Caco-2 (cell line): ENCODE measurements at regions not wholly inside any gene's neighbourhood (a gene's known extent, or its start where the extent isn't known, plus 50 kb on each side); places are given as distances from the start of the nearest gene placed in this dataset.

Experiments used
- BruUV-seq: library from RNA; stranded (reverse); fragments of 400-500 nt; replicated peaks from 2 replicates; lab custom pipeline; 2021; lab: Mats Ljungman, UMichigan
- CTCF ChIA-PET: fragments of 300-600 bp; sonication (Branson Sonifier 250); formaldehyde crosslinking; loops from one replicate; lab custom pipeline; 2022; ENCODE audit warnings: antibody characterized with exemption; lab: Charles Lee
- POLR2A ChIA-PET: fragments of 300-600 bp; sonication (Branson Sonifier 250); formaldehyde crosslinking; loops from one replicate; lab custom pipeline; 2022; ENCODE audit warnings: antibody characterized with exemption; lab: Charles Lee
- DNase-seq, 2 experiments: peaks; one replicate each; pipeline versions ENCODE4 v3.0.0 to v3.0.0-alpha.2; 2020 to 2022
- H3K27me3 ChIP-seq: replicated peaks from 2 replicates; pipeline ENCODE4 v1.6.0; 2011; ENCODE audit warnings: low read length; ENCODE audit not compliant: control insufficient read depth, insufficient read depth
- H3K36me3 ChIP-seq: 2 replicates; pipeline ENCODE4 v1.5.1; 2011; ENCODE audit warnings: low read length; ENCODE audit not compliant: control insufficient read depth, insufficient read depth
- H3K4me1 ChIP-seq: fragments of 250-450 bp; sonication (Bioruptor Pico); 2 replicates; pipeline ENCODE4 v1.5.1; 2020; ENCODE audit warnings: mild to moderate bottlenecking
- H3K4me3 ChIP-seq: 2 replicates; pipeline ENCODE4 v1.5.1; 2011; ENCODE audit warnings: low read depth, mild to moderate bottlenecking, control low read depth, low read length
- H3K9me3 ChIP-seq: fragments of 250-450 bp; sonication (Bioruptor Pico); 2 replicates; pipeline ENCODE4 v1.5.1; 2020; ENCODE audit warnings: mild to moderate bottlenecking, moderate library complexity
- H3K27ac Mint-ChIP-seq: one replicate; pipeline ENCODE4 v1.8.0; 2022; ENCODE audit warnings: mixed read lengths; ENCODE audit not compliant: unreplicated experiment
- H3K27me3 Mint-ChIP-seq: one replicate; pipeline ENCODE4 v1.8.0; 2022; ENCODE audit warnings: mixed read lengths; ENCODE audit not compliant: insufficient read depth, unreplicated experiment
- H3K36me3 Mint-ChIP-seq: one replicate; pipeline ENCODE4 v1.8.0; 2022; ENCODE audit warnings: mild to moderate bottlenecking, mixed read lengths; ENCODE audit not compliant: insufficient read depth, unreplicated experiment
- H3K4me1 Mint-ChIP-seq: one replicate; pipeline ENCODE4 v1.8.0; 2022; ENCODE audit warnings: low read depth, mixed read lengths; ENCODE audit not compliant: unreplicated experiment
- H3K4me3 Mint-ChIP-seq: one replicate; pipeline ENCODE4 v1.8.0; 2022; ENCODE audit warnings: mild to moderate bottlenecking, moderate library complexity, mixed read lengths; ENCODE audit not compliant: unreplicated experiment
- H3K9me3 Mint-ChIP-seq: one replicate; pipeline ENCODE4 v1.8.0; 2022; ENCODE audit warnings: mixed read lengths; ENCODE audit not compliant: unreplicated experiment
- intact Hi-C: fragments of 100-400 bp; cut with micrococcal nuclease; formaldehyde crosslinking; loops from one replicate; pipeline ENCODE4 v1.10.0; 2022; ENCODE audit not compliant: unreplicated experiment
- TF ChIP-seq, protein P1 (sequence below), 2 experiments: fragments of 200-600 bp in 1 of 2; IDR thresholded peaks; 1 replicate in 1 of 2; 2 replicates in 1 of 2; pipeline versions ENCODE4 v1.5.1 to v1.8.0; 2011 to 2022; ENCODE audit warnings: antibody characterized with exemption in 1 of 2, control low read depth in 1 of 2, inconsistent platforms in 1 of 2, low read depth in 1 of 2, low read length in 1 of 2, mild to moderate bottlenecking in 1 of 2, moderate library complexity in 1 of 2; ENCODE audit not compliant: insufficient read depth in 1 of 2, severe bottlenecking in 1 of 2, unreplicated experiment in 1 of 2

DNA sequence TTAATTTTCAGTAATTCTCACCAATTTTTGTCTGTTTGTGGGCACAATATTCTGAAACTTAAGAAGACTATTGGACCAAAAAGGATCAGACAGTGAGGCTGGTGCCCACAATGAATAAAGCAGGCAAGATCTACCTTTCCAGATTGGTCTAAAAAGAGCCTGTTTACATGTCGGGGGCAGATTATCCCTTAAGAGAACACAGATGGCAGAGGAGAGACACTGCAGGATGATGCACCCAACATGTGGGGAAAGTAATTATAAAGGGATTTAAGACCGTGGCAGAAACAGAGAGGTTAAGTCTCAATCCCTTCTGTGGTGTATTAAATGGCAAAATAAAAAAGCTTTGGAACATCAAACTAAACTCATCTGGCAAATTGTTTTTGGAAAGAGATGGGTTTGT is 331.8 kb upstream of the CDH11 start:
- H3K36me3 Mint-ChIP-seq = no peaks in the 10 kb centered on the region
- no peak overlapping the region for H3K4me3 ChIP-seq
- H3K9me3 ChIP-seq = peaks cover 3% of the 10 kb centered on the region; the same call in 1 of the 2 replicates
- CTCF ChIA-PET = no interaction called here
- H3K27me3 Mint-ChIP-seq = peaks cover 11% of the 10 kb centered on the region
- peaks cover 9% of the 10 kb centered on the region for H3K9me3 Mint-ChIP-seq
- no peaks in the 10 kb centered on the region; the same call in 1 of the 2 replicates for H3K27me3 ChIP-seq
- no peaks in the 10 kb centered on the region for H3K4me1 Mint-ChIP-seq
- H3K4me1 ChIP-seq = no peaks in the 10 kb centered on the region
- no TSS peak for BruUV-seq
- TF ChIP-seq, protein P1, sequence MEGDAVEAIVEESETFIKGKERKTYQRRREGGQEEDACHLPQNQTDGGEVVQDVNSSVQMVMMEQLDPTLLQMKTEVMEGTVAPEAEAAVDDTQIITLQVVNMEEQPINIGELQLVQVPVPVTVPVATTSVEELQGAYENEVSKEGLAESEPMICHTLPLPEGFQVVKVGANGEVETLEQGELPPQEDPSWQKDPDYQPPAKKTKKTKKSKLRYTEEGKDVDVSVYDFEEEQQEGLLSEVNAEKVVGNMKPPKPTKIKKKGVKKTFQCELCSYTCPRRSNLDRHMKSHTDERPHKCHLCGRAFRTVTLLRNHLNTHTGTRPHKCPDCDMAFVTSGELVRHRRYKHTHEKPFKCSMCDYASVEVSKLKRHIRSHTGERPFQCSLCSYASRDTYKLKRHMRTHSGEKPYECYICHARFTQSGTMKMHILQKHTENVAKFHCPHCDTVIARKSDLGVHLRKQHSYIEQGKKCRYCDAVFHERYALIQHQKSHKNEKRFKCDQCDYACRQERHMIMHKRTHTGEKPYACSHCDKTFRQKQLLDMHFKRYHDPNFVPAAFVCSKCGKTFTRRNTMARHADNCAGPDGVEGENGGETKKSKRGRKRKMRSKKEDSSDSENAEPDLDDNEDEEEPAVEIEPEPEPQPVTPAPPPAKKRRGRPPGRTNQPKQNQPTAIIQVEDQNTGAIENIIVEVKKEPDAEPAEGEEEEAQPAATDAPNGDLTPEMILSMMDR (IDR thresholded peaks at IDR 0.05; ENCODE audit: insufficient read depth in 1 of 2, low read depth in 1 of 2, low read length in 1 of 2, severe bottlenecking in 1 of 2, unreplicated experiment in 1 of 2) = no peak
- intact Hi-C loops = no loop called here
- no peak overlapping the region for H3K27ac Mint-ChIP-seq
- POLR2A ChIA-PET = no interaction called here
- H3K4me3 Mint-ChIP-seq = no peak overlapping the region
- no peaks in the 10 kb centered on the region for H3K36me3 ChIP-seq
- no peak for DNase-seq

DNA sequence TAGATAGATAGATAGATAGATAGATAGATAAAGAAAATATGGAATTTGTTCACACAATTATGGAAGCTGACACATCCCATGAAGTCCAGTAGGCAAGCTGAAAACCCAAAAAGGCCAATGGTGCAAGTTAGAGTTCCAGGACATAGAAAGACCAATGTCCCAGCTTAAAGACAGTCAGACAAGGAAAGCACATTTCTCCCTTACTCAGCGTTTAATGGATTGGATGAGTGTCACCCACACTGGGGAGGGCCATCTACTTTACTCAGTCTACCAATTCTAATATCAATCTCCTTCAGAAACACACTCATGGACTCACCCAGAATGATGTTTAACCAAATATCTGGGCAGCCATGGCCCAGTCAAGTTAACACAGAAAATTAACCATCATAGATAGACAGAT is 327.7 kb upstream of the CDH11 start:
- POLR2A ChIA-PET = no interaction called here
- Mint-ChIP-seq H3K4me1 (no peaks in the 10 kb centered on the region), H3K27ac (no peak overlapping the region), H3K4me3 (no peak overlapping the region), H3K27me3 (peaks cover 8% of the 10 kb centered on the region), H3K36me3 (no peaks in the 10 kb centered on the region), H3K9me3 (peaks cover 9% of the 10 kb centered on the region)
- Histone ChIP-seq H3K36me3 (no peaks in the 10 kb centered on the region), H3K9me3 (peaks cover 3% of the 10 kb centered on the region; the same call in 1 of the 2 replicates), H3K4me1 (no peaks in the 10 kb centered on the region), H3K4me3 (no peak overlapping the region), H3K27me3 (no peaks in the 10 kb centered on the region; the same call in 1 of the 2 replicates)
- CTCF ChIA-PET = no interaction called here
- intact Hi-C loops = no loop called here
- TF ChIP-seq, protein P1 (IDR thresholded peaks at IDR 0.05; ENCODE audit: insufficient read depth in 1 of 2, low read depth in 1 of 2, low read length in 1 of 2, severe bottlenecking in 1 of 2, unreplicated experiment in 1 of 2) = no peak
- no peak for DNase-seq
- BruUV-seq = no TSS peak

DNA sequence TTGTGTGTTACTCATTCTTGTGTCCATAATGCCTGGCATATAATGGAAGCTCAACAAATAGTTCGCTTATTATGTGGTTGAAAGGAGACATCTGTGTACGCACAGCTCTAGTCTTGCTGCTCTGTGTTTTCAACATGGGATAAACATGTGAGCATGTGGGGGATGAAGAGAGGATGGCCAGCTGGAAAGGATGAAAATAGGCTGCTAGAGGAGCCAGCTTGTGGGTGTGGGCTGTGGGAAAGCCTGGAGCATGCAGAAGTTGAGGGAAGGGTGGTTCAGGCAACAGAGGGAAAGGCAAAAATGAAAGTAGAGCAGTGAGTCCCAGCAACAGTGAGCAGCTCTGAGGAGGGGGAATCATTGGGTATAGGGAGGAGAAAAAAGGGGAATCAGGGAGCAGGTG is 324.6 kb upstream of the CDH11 start:
- Histone ChIP-seq H3K4me1 (no peaks in the 10 kb centered on the region), H3K4me3 (no peak overlapping the region), H3K9me3 (peaks cover 3% of the 10 kb centered on the region; the same call in 1 of the 2 replicates), H3K27me3 (no peaks in the 10 kb centered on the region; the same call in 1 of the 2 replicates), H3K36me3 (no peaks in the 10 kb centered on the region)
- TF ChIP-seq, protein P1 (IDR thresholded peaks at IDR 0.05; ENCODE audit: insufficient read depth in 1 of 2, low read depth in 1 of 2, low read length in 1 of 2, severe bottlenecking in 1 of 2, unreplicated experiment in 1 of 2) = no peak
- Mint-ChIP-seq H3K4me1 (no peaks in the 10 kb centered on the region), H3K9me3 (peaks cover 9% of the 10 kb centered on the region), H3K4me3 (no peak overlapping the region), H3K36me3 (no peaks in the 10 kb centered on the region), H3K27ac (no peak overlapping the region), H3K27me3 (peaks cover 3% of the 10 kb centered on the region)
- POLR2A ChIA-PET = no interaction called here
- intact Hi-C loops = no loop called here
- CTCF ChIA-PET = no interaction called here
- BruUV-seq = no TSS peak
- DNase-seq = no peak
